Suppressor macrophage treated with lipopolysaccharide for 4 hours (primary cell): ENCODE measurements at regions not wholly inside any gene's neighbourhood (a gene's known extent, or its start where the extent isn't known, plus 50 kb on each side); places are given as distances from the start of the nearest gene placed in this dataset.
"Not testable (repeated sequence)": the region's sequence is repeated elsewhere in the genome, so short reads cannot be mapped to it uniquely, and the experiment has no call there.

Experiments used
- DNase-seq: peaks from one replicate; pipeline ENCODE4 v3.0.0-alpha.2; 2020

- no peak for DNase-seq
These were observed 222.3 kb upstream of the ARL4C start for GRCh38 chr2:234719116-234719716.

DNA sequence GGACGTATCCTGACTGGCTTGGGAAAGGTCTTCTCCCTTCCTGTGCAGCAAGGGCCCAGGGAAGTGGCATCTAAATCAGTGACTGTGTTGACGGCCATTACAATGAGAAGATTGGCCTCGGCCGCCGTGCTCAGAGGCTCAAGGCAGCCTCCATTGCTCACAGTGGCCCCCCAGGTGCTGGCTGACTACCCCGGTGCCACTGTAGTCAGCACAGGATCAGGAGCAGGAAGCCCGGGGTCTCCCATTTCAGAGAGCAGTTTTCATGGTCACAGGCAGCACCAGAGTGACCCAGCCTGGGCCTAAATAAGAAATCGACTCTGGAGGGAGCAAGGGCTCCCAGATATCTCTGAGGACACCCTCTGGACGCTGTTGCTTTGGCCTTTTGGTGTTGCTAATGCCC, 219.4 kb upstream of the ARL4C start:
- DNase-seq = no peak

- no peak for DNase-seq
These were observed 218.9 kb upstream of the ARL4C start for GRCh38 chr2:234715671-234716250.

GRCh38 chr2:234714711-234715110, 217.8 kb upstream of the ARL4C start:
- DNase-seq = no peak

DNA sequence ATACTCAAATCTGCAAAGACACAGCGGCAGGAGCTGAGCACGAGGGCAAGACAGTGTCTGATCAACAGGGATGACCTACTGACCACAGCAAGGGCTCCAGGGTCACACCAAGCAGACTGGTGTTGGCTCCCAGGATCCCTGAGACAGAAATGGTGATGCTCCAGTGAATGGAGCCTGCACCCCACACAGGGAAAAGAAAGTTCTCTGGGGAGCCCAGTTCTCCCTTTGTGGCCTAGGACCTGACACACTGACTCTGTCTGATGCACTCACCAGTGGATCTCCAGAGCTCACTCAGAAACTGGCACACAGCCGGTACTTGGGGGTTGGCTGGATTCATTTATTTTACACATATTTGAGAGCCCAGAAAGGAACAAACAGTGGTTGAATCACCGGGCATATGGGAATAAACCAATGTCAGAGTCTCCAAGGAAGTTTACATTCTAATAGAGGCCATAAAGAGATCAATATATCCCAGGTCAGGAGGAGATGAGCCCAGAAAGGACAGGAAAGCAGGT, 215.6 kb upstream of the ARL4C start:
- DNase-seq = no peak

- no peak for DNase-seq
These were observed 214.4 kb upstream of the ARL4C start for GRCh38 chr2:234711308-234711707.

GRCh38 chr2:234710587-234710986, 213.7 kb upstream of the ARL4C start:
- no peak for DNase-seq

DNA sequence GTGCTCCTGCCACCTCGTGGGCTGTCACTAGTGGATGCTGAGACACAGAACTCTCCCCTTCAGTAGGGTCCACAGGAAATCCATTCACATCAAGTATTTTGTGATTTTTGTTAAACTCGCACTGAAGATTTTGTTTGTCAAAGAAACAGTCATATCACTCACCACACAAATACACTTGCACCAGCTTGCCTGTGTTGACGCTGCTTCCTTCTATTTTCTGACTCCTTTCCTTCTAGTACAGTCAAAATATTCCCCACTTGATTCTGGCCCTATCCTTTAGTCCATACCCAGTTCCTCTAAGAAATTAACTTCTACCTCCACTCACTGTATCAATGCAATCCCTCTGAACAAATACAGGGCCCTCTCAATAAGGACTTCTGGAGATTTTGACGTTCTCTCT, 213.2 kb upstream of the ARL4C start:
- DNase-seq = no peak

- DNase-seq = no peak
These were observed 211.8 kb upstream of the ARL4C start for GRCh38 chr2:234708717-234709116.

DNA sequence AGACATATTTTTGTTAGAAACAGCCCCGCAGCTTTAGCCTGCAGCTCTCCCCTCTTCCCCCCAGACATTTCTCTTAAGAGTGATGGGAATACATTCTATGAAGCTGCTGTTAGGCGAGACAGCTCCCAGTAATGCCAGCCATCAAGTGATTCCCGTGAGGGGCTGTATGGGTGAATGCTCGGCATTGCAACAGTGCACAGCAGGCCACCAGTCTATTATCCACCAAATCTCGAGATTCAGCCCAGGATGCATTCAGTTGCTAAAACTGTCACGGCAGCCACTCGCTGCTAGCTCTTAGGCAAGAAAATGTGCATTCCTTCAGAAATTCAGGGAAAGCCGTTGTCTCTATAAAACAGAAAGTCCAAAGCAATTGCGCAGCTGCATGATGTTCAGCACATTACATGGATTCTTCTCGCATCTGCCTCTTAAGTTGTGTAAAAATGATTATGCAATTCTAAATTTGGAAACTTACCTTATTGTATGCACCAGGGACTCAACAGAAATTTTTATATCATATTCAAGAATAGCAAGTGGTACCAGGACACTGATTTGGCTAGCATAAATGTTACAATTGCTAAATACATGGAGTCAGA, 211.3 kb upstream of the ARL4C start:
- DNase-seq = no peak

- no peak for DNase-seq
These were observed 209.2 kb upstream of the ARL4C start for GRCh38 chr2:234706086-234706485.

DNA sequence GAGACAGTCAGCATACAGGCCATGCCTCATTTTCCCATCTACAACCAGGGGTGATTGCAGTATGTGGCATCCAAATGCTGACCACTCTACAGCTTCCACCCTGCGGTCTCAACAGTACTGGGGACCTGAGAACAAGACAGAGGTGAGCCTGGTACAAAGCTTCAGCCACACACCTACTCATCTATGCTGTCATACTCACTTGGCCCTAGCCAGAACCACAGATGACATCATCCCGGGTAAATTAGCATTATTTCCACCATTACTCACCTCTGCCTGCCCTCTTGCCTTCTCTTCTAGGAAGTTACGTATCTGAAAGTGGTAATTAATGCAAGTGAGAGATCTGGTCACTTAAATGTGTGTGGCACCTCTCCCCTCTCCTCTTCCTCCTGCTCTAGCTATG, 208.2 kb upstream of the ARL4C start:
- DNase-seq = peak; percentile 3

- DNase-seq = no peak
These were observed 206.4 kb upstream of the ARL4C start for GRCh38 chr2:234703258-234703657.

- no peak for DNase-seq
These were observed 205.9 kb upstream of the ARL4C start for GRCh38 chr2:234702731-234703225.

DNA sequence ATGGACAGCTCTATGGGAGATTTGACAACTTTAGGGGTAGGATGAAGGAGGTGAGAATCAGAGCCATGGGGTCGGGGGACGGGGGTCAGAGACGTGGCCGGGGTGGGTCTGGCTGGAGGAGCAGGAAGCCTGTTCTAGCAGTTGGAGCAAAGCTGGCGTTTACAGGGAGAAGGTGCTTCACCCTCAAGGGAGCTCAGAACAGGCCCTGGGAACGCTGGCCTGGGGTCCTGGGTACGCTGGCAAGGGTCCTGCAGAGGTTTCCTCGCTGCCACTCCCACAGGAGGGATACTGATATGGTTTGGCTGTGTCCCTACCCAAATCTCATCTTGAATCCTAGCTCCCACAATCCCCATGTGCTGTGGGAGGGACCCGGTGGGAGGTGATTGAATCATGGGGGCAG, 205.0 kb upstream of the ARL4C start:
- DNase-seq = no peak

- no peak for DNase-seq
These were observed 204.5 kb upstream of the ARL4C start for GRCh38 chr2:234701421-234701820.

DNA sequence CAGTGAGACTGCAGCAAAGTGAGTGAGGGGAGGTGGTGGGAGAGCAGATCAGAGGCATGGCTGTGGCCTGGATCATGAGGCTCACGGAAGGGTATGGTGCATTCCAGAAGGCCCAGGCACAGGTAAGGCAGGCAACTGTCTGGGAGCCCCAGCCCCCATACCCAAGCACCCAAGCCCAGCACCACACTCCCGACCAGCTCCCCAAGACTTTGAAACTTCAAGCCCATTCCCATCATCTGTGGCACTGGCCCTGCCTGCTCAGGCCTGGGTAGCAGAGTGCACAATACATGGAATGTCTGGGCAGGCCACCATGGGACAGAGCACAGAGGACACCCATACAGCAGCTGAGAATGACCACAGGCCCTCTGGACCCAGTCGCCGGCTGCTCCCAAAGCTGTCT, 202.6 kb upstream of the ARL4C start:
- no peak for DNase-seq

DNA sequence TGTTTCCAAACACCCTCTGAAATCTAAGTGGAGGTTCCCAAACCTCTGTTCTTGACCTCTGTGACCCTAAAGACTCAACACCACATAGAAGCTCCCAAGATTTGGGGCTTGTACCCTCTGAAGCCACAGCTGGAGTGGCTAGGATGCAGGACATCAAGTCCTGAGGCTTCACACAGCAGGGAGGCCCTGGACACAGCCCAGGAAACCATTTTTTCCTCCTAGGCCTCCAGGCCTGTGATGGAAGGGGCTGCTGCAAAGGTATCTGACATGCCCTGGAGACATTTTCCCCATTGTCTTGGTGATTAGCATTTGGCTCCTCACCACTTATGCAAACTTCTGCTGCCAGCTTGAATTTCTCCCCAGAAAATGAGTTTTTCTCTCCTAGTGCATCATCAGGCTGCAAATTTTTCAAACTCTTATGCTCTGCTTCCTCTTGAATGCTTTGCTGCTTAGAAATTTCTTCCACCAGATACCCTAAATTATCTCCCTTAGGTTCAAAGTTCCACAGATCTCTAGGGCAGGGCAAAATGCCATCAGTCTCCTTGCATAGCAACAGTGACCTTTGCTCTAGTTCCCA, 200.5 kb upstream of the ARL4C start:
- DNase-seq = not testable (repeated sequence)

GRCh38 chr2:234695981-234696380, 199.1 kb upstream of the ARL4C start:
- DNase-seq = no peak

DNA sequence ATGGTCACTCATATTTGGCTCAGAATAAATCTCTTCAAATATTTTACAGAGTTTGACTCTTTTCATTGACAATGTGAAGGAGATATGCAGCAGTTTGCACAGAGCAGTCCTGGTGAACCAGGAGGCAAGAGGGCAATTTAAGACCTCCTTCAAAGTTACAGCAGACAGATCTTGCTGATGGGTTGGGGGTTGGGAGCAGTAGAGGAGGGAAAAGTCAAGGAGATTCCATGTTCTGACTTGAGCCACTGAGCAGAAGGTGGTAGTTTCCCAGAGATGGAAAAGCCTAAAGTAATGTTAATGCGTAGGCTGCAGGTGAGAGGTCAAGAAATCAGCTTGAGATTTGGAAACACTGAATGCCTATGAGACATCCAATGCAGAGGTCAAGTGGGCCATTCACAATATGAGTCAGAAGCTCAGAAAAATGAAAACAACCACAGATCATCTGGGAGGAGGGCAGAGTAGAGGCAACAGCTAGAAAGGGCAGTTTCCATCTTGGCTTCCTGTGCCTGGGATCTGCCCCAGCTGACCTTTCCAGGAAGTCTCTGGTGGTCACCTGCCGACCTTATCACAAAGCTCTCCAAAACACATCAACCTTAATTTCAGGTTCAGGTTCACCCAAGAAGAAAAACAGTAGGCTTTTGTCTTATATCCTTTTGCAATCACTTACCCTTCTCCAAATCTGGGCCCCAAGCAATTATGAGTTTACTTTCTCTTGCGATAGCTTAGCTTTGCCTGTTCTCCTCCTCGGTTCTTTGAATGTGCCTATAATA, 197.5 kb upstream of the ARL4C start:
- DNase-seq = no peak

DNA sequence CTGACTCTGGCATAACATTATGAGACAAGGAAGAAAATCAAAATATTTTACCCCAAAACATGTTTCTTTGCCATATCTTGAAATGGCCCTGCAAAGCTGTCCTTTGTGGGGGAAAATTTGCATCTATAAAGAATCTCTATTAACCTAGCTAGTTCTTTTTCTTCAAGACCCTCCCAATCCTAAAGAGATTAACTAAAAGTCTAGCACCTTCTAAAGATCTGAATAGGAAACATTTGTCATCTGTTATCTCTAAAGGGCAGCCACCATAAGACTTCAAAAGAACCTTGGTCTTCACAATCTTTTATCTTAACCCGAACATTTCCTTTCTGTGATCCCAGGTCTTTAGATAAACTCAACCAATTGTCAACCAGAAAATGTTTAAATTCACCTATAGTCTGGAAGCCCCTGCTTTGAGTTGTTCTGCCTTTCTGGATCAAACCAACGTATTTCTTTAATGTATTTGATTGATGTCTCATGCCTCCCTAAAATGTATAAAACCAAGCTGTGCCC, 196.9 kb upstream of the ARL4C start:
- DNase-seq = not testable (repeated sequence)

DNA sequence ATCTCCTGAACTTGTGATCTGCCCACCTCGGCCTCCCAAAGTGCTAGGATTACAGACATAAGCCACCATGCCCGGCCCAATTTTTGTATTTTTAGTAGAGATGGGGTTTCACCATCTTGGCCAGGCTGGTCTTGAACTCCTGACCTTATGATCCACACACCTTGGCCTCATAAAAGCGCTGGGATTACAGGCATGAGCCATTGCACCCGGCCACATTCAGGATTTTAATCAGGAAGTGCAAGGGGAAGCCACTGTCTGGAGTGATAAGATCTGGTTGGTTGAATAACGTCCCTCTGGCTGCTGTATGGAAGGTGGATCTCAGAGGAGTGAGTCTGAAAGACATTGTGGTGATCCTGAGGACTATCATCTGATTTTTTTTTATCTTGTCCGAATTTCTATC, 196.3 kb upstream of the ARL4C start:
- DNase-seq = not testable (repeated sequence)
